HUDEP-2 (cell line): ENCODE measurements at regions not wholly inside any gene's neighbourhood (a gene's known extent, or its start where the extent isn't known, plus 50 kb on each side); places are given as distances from the start of the nearest gene placed in this dataset.

Source experiments
- DNase-seq, 76 experiments: peaks; one replicate each; lab custom pipeline; 2025; ENCODE audit not compliant: unreplicated experiment in 76 of 76; lab: John Stamatoyannopoulos, UW

- peak in 2 of 76 experiments; percentile 14 to 30 for DNase-seq
These were observed 99.0 kb upstream of the ID2 start for GRCh38 chr2:8582651-8583399.

- DNase-seq, result peak; percentile 47 to 99 (median 97)
These were observed 98.3 kb upstream of the ID2 start for GRCh38 chr2:8583400-8584173.

- no peak for DNase-seq
These were observed 97.4 kb upstream of the ID2 start for GRCh38 chr2:8584174-8585066.

- no peak for DNase-seq
These were observed 95.3 kb upstream of the ID2 start for GRCh38 chr2:8586457-8587051.

GRCh38 chr2:8587251-8587791, 94.5 kb upstream of the ID2 start:
- no peak for DNase-seq

- DNase-seq, result no peak
These were observed 93.7 kb upstream of the ID2 start for GRCh38 chr2:8587920-8588830.

- no peak for DNase-seq
These were observed 93.0 kb upstream of the ID2 start for GRCh38 chr2:8588831-8589191.

- DNase-seq, result no peak
These were observed 92.1 kb upstream of the ID2 start for GRCh38 chr2:8589721-8590120.

- no peak for DNase-seq
These were observed 90.9 kb upstream of the ID2 start for GRCh38 chr2:8590938-8591337.

GRCh38 chr2:8592736-8593135, 89.1 kb upstream of the ID2 start:
- no peak for DNase-seq

- peak in 20 of 76 experiments; percentile 1 to 56 (median 30) for DNase-seq
These were observed 88.6 kb upstream of the ID2 start for GRCh38 chr2:8593243-8593642.

- no peak for DNase-seq
These were observed 87.0 kb upstream of the ID2 start for GRCh38 chr2:8594731-8595427.

GRCh38 chr2:8595428-8595805, 86.4 kb upstream of the ID2 start:
- no peak for DNase-seq

- DNase-seq, result no peak
These were observed 85.8 kb upstream of the ID2 start for GRCh38 chr2:8595811-8596600.

GRCh38 chr2:8597094-8597493, 84.8 kb upstream of the ID2 start:
- DNase-seq, result no peak

- DNase-seq, result no peak
These were observed 84.2 kb upstream of the ID2 start for GRCh38 chr2:8597559-8598225.

GRCh38 chr2:8598295-8599165, 83.3 kb upstream of the ID2 start:
- peak in 35 of 76 experiments; percentile 11 to 65 (median 24) for DNase-seq
